ENCODE measurements at regions not wholly inside any gene's neighbourhood (a gene's known extent, or its start where the extent isn't known, plus 50 kb on each side); places are given as distances from the start of the nearest gene placed in this dataset.

GRCh38 chr21:35764077-35764476 is 296.2 kb downstream of the SETD4 start:
- no peak overlapping the region for H3K4me2 ChIP-seq (ENCODE audit: insufficient read depth, low read length)
- no peak overlapping the region for H3K9ac ChIP-seq (replicated peaks; ENCODE audit: extremely low read depth, insufficient read depth, low read length)
- H3K4me1 ChIP-seq (ENCODE audit: control insufficient read depth, extremely low read depth, insufficient read depth, low read length), result no peaks in the 10 kb centered on the region
- dilution Hi-C loops (cut with MboI; ENCODE audit: extremely low pct_ligation_motif_present, low sequenced_read_pairs), result no loop called here
- H3K79me2 ChIP-seq (ENCODE audit: control insufficient read depth, insufficient read depth, low read length), result no peaks in the 10 kb centered on the region
- no peaks in the 10 kb centered on the region for H4K20me1 ChIP-seq (replicated peaks; ENCODE audit: control insufficient read depth, extremely low read depth, insufficient read depth, low read length)
- peaks cover 13 to 19% of the 10 kb centered on the region in 2 experiments for H3K27me3 ChIP-seq (ENCODE audit: control insufficient read depth in 2 of 2, insufficient read depth in 2 of 2, low read length in 2 of 2)
- no peak overlapping the region for H3K4me3 ChIP-seq (replicated peaks in 1 of 3; ENCODE audit: insufficient read depth in 1 of 3, low read depth in 1 of 3, low read length in 3 of 3)
- H2AFZ ChIP-seq (ENCODE audit: low read depth, low read length), result no peak overlapping the region
- no peaks in the 10 kb centered on the region for H3K36me3 ChIP-seq (ENCODE audit: control insufficient read depth in 2 of 2, extremely low read depth in 1 of 2, insufficient read depth in 2 of 2, low read length in 2 of 2)
- H3K9me1 ChIP-seq (replicated peaks; ENCODE audit: control insufficient read depth, extremely low read depth, insufficient read depth, low read length), result no peaks in the 10 kb centered on the region
- no peaks in the 10 kb centered on the region for H3K9me3 ChIP-seq (replicated peaks; ENCODE audit: control insufficient read depth, insufficient read depth, low read length)
- ChIA-PET POLR2A (no interaction called here), CTCF (no interaction called here)
- H3K27ac ChIP-seq (ENCODE audit: insufficient read depth, low read depth, low read length), result no peak overlapping the region
- FAIRE-seq (no peak), DNase-seq (ENCODE audit: low read depth, low spot score) (no peak)
- TF ChIP-seq GATA2 (IDR thresholded peaks at IDR 0.05; ENCODE audit: insufficient read depth, insufficient read length, low read depth, low read length) (no peak), FOS (IDR thresholded peaks at IDR 0.05; ENCODE audit: borderline replicate concordance, insufficient read depth, low read length) (no peak), POLR2AphosphoS5 (IDR thresholded peaks at IDR 0.05; ENCODE audit: insufficient read depth, low read depth, low read length) (no peak), MYC (IDR thresholded peaks at IDR 0.05; ENCODE audit: low read depth, low read length) (no peak), JUN (IDR thresholded peaks at IDR 0.05; ENCODE audit: borderline replicate concordance, insufficient read depth, insufficient read length, low read depth) (no peak), POLR2A (IDR thresholded peaks at IDR 0.05; ENCODE audit: low read depth, low read length) (no peak), EZH2 (IDR thresholded peaks at IDR 0.05; ENCODE audit: borderline replicate concordance, low read depth, low read length, severe bottlenecking) (no peak)
- TF ChIP-seq, protein P1, sequence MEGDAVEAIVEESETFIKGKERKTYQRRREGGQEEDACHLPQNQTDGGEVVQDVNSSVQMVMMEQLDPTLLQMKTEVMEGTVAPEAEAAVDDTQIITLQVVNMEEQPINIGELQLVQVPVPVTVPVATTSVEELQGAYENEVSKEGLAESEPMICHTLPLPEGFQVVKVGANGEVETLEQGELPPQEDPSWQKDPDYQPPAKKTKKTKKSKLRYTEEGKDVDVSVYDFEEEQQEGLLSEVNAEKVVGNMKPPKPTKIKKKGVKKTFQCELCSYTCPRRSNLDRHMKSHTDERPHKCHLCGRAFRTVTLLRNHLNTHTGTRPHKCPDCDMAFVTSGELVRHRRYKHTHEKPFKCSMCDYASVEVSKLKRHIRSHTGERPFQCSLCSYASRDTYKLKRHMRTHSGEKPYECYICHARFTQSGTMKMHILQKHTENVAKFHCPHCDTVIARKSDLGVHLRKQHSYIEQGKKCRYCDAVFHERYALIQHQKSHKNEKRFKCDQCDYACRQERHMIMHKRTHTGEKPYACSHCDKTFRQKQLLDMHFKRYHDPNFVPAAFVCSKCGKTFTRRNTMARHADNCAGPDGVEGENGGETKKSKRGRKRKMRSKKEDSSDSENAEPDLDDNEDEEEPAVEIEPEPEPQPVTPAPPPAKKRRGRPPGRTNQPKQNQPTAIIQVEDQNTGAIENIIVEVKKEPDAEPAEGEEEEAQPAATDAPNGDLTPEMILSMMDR (IDR thresholded peaks at IDR 0.05; ENCODE audit: extremely low read depth in 1 of 2, insufficient read depth in 1 of 2, low read depth in 1 of 2, low read length in 2 of 2), result no peak
- TF ChIP-seq, protein P2, sequence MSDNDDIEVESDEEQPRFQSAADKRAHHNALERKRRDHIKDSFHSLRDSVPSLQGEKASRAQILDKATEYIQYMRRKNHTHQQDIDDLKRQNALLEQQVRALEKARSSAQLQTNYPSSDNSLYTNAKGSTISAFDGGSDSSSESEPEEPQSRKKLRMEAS (IDR thresholded peaks at IDR 0.05; ENCODE audit: insufficient read depth, insufficient read length), result no peak
- intact Hi-C loops (cut with micrococcal nuclease), result no loop called here
- no TSS peak for BruUV-seq (replicated peaks)

Measured in endothelial cell of umbilical vein (primary cell).